ENCODE measurements at regions not wholly inside any gene's neighbourhood (a gene's known extent, or its start where the extent isn't known, plus 50 kb on each side); places are given as distances from the start of the nearest gene placed in this dataset.

- no peak for DNase-seq (ENCODE audit: low spot score)
- H3K27ac Mint-ChIP-seq, result no peak overlapping the region
- intact Hi-C loops (cut with micrococcal nuclease), result no loop called here
- H3K9me3 Mint-ChIP-seq, result no peaks in the 10 kb centered on the region
- H3K27me3 Mint-ChIP-seq (ENCODE audit: insufficient read depth), result no peaks in the 10 kb centered on the region
- H3K4me1 Mint-ChIP-seq (ENCODE audit: low read depth), result no peaks in the 10 kb centered on the region
- H3K36me3 Mint-ChIP-seq (ENCODE audit: low read depth), result no peaks in the 10 kb centered on the region
- H3K4me3 Mint-ChIP-seq, result no peak overlapping the region
Measured at GRCh38 chr11:42003801-42004200, 544.3 kb upstream of the LRRC4C start.

GRCh38 chr11:42006766-42007165 lies 547.3 kb upstream of the LRRC4C start:
- H3K4me1 Mint-ChIP-seq (ENCODE audit: low read depth), result no peaks in the 10 kb centered on the region
- intact Hi-C loops (cut with micrococcal nuclease), result no loop called here

GRCh38 chr11:42012271-42012670 lies 552.8 kb upstream of the LRRC4C start:
- no peaks in the 10 kb centered on the region for H3K4me1 Mint-ChIP-seq (ENCODE audit: low read depth)
- peaks cover 30% of the 10 kb centered on the region for H3K9me3 Mint-ChIP-seq
- no peak overlapping the region for H3K27ac Mint-ChIP-seq
- H3K36me3 Mint-ChIP-seq (ENCODE audit: low read depth), result no peaks in the 10 kb centered on the region
- DNase-seq (ENCODE audit: low spot score), result no peak
- intact Hi-C loops (cut with micrococcal nuclease), result no loop called here
- H3K4me3 Mint-ChIP-seq, result no peak overlapping the region
- H3K27me3 Mint-ChIP-seq (ENCODE audit: insufficient read depth), result no peaks in the 10 kb centered on the region

More at GRCh38 chr11:42006766-42007165, 547.3 kb upstream of the LRRC4C start:
- no peak overlapping the region for H3K4me3 Mint-ChIP-seq
- H3K9me3 Mint-ChIP-seq, result peaks cover 15% of the 10 kb centered on the region
- no peak for DNase-seq (ENCODE audit: low spot score)
- H3K27ac Mint-ChIP-seq, result no peak overlapping the region
- H3K27me3 Mint-ChIP-seq (ENCODE audit: insufficient read depth), result no peaks in the 10 kb centered on the region
- no peaks in the 10 kb centered on the region for H3K36me3 Mint-ChIP-seq (ENCODE audit: low read depth)

- Mint-ChIP-seq H3K27me3 (ENCODE audit: insufficient read depth) (no peaks in the 10 kb centered on the region), H3K9me3 (peaks cover 39% of the 10 kb centered on the region), H3K27ac (no peak overlapping the region), H3K4me3 (no peak overlapping the region), H3K36me3 (ENCODE audit: low read depth) (no peaks in the 10 kb centered on the region), H3K4me1 (ENCODE audit: low read depth) (no peaks in the 10 kb centered on the region)
- no peak for DNase-seq (ENCODE audit: low spot score)
- intact Hi-C loops (cut with micrococcal nuclease), result no loop called here
Measured at GRCh38 chr11:42013656-42014201, 554.3 kb upstream of the LRRC4C start.

GRCh38 chr11:42021911-42022310 lies 562.5 kb upstream of the LRRC4C start:
- Mint-ChIP-seq H3K27me3 (ENCODE audit: insufficient read depth) (no peaks in the 10 kb centered on the region), H3K27ac (no peak overlapping the region), H3K4me1 (ENCODE audit: low read depth) (no peaks in the 10 kb centered on the region), H3K9me3 (peaks cover 28% of the 10 kb centered on the region), H3K36me3 (ENCODE audit: low read depth) (no peaks in the 10 kb centered on the region), H3K4me3 (no peak overlapping the region)
- DNase-seq (ENCODE audit: low spot score), result no peak
- intact Hi-C loops (cut with micrococcal nuclease), result no loop called here

GRCh38 chr11:42023267-42023666 lies 563.8 kb upstream of the LRRC4C start:
- Mint-ChIP-seq H3K4me1 (ENCODE audit: low read depth) (no peaks in the 10 kb centered on the region), H3K27ac (no peak overlapping the region), H3K27me3 (ENCODE audit: insufficient read depth) (no peaks in the 10 kb centered on the region), H3K36me3 (ENCODE audit: low read depth) (no peaks in the 10 kb centered on the region), H3K9me3 (peaks cover 28% of the 10 kb centered on the region), H3K4me3 (no peak overlapping the region)
- no peak for DNase-seq (ENCODE audit: low spot score)
- intact Hi-C loops (cut with micrococcal nuclease), result no loop called here

GRCh38 chr11:42025121-42025803 lies 565.8 kb upstream of the LRRC4C start:
- intact Hi-C loops (cut with micrococcal nuclease), result no loop called here
- H3K9me3 Mint-ChIP-seq, result peaks cover 31% of the 10 kb centered on the region
- H3K4me3 Mint-ChIP-seq, result no peak overlapping the region
- H3K27me3 Mint-ChIP-seq (ENCODE audit: insufficient read depth), result no peaks in the 10 kb centered on the region
- no peaks in the 10 kb centered on the region for H3K4me1 Mint-ChIP-seq (ENCODE audit: low read depth)
- no peaks in the 10 kb centered on the region for H3K36me3 Mint-ChIP-seq (ENCODE audit: low read depth)
- no peak for DNase-seq (ENCODE audit: low spot score)
- no peak overlapping the region for H3K27ac Mint-ChIP-seq

GRCh38 chr11:42034826-42035225 lies 575.4 kb upstream of the LRRC4C start:
- Mint-ChIP-seq H3K4me3 (no peak overlapping the region), H3K9me3 (peaks cover 7% of the 10 kb centered on the region), H3K27me3 (ENCODE audit: insufficient read depth) (peaks cover 1% of the 10 kb centered on the region), H3K27ac (no peak overlapping the region), H3K36me3 (ENCODE audit: low read depth) (no peaks in the 10 kb centered on the region), H3K4me1 (ENCODE audit: low read depth) (no peaks in the 10 kb centered on the region)
- intact Hi-C loops (cut with micrococcal nuclease), result no loop called here
- no peak for DNase-seq (ENCODE audit: low spot score)

GRCh38 chr11:42036201-42036600 lies 576.7 kb upstream of the LRRC4C start:
- intact Hi-C loops (cut with micrococcal nuclease), result no loop called here
- no peaks in the 10 kb centered on the region for H3K4me1 Mint-ChIP-seq (ENCODE audit: low read depth)
- no peaks in the 10 kb centered on the region for H3K36me3 Mint-ChIP-seq (ENCODE audit: low read depth)

GRCh38 chr11:42043312-42043711 lies 583.9 kb upstream of the LRRC4C start:
- DNase-seq (ENCODE audit: low spot score), result no peak
- Mint-ChIP-seq H3K4me3 (no peak overlapping the region), H3K4me1 (ENCODE audit: low read depth) (no peaks in the 10 kb centered on the region), H3K9me3 (peaks cover 10% of the 10 kb centered on the region), H3K36me3 (ENCODE audit: low read depth) (no peaks in the 10 kb centered on the region), H3K27ac (no peak overlapping the region), H3K27me3 (ENCODE audit: insufficient read depth) (peaks cover 1% of the 10 kb centered on the region)
- intact Hi-C loops (cut with micrococcal nuclease), result no loop called here

More at GRCh38 chr11:42036201-42036600, 576.7 kb upstream of the LRRC4C start:
- Mint-ChIP-seq H3K9me3 (peaks cover 7% of the 10 kb centered on the region), H3K27me3 (ENCODE audit: insufficient read depth) (peaks cover 1% of the 10 kb centered on the region), H3K4me3 (no peak overlapping the region), H3K27ac (no peak overlapping the region)
- DNase-seq (ENCODE audit: low spot score), result no peak

GRCh38 chr11:42047637-42048555 lies 588.4 kb upstream of the LRRC4C start:
- H3K4me1 Mint-ChIP-seq (ENCODE audit: low read depth), result no peaks in the 10 kb centered on the region
- H3K4me3 Mint-ChIP-seq, result no peak overlapping the region
- no peak for DNase-seq (ENCODE audit: low spot score)
- intact Hi-C loops (cut with micrococcal nuclease), result no loop called here
- H3K27me3 Mint-ChIP-seq (ENCODE audit: insufficient read depth), result no peaks in the 10 kb centered on the region
- no peaks in the 10 kb centered on the region for H3K36me3 Mint-ChIP-seq (ENCODE audit: low read depth)
- H3K9me3 Mint-ChIP-seq, result peaks cover 26% of the 10 kb centered on the region
- H3K27ac Mint-ChIP-seq, result no peak overlapping the region

GRCh38 chr11:42049186-42049585 lies 589.7 kb upstream of the LRRC4C start:
- H3K9me3 Mint-ChIP-seq, result peaks cover 27% of the 10 kb centered on the region
- no peak for DNase-seq (ENCODE audit: low spot score)
- no peak overlapping the region for H3K27ac Mint-ChIP-seq
- H3K4me3 Mint-ChIP-seq, result no peak overlapping the region
- no peaks in the 10 kb centered on the region for H3K27me3 Mint-ChIP-seq (ENCODE audit: insufficient read depth)
- intact Hi-C loops (cut with micrococcal nuclease), result no loop called here
- no peaks in the 10 kb centered on the region for H3K4me1 Mint-ChIP-seq (ENCODE audit: low read depth)
- no peaks in the 10 kb centered on the region for H3K36me3 Mint-ChIP-seq (ENCODE audit: low read depth)

GRCh38 chr11:42049650-42050049 lies 590.2 kb upstream of the LRRC4C start:
- Mint-ChIP-seq H3K4me3 (no peak overlapping the region), H3K27ac (no peak overlapping the region), H3K4me1 (ENCODE audit: low read depth) (no peaks in the 10 kb centered on the region), H3K27me3 (ENCODE audit: insufficient read depth) (no peaks in the 10 kb centered on the region), H3K36me3 (ENCODE audit: low read depth) (no peaks in the 10 kb centered on the region), H3K9me3 (peaks cover 22% of the 10 kb centered on the region)
- no peak for DNase-seq (ENCODE audit: low spot score)
- intact Hi-C loops (cut with micrococcal nuclease), result no loop called here
